OCI-LY3 (cell line): ENCODE measurements at regions not wholly inside any gene's neighbourhood (a gene's known extent, or its start where the extent isn't known, plus 50 kb on each side); places are given as distances from the start of the nearest gene placed in this dataset.

ENCODE experiments used
- H2AFZ ChIP-seq: fragments of 200-600, 300-600 bp; shearing (Covaris generic); 2 replicates; pipeline ENCODE4 v1.6.0; 2014; ENCODE audit warnings: antibody characterized with exemption, low read depth, low read length
- H3K27ac ChIP-seq: fragments of 200-600, 300-600 bp; sonication (generic); 2 replicates; pipeline ENCODE4 v1.5.1; 2014; ENCODE audit warnings: mild to moderate bottlenecking, low read length, moderate library complexity, mixed read lengths
- H3K27me3 ChIP-seq: fragments of 200-600, 300-600 bp; sonication (generic); 2 replicates; pipeline ENCODE4 v1.6.1; 2014; ENCODE audit warnings: low read depth, low read length, mixed read lengths
- H3K36me3 ChIP-seq: fragments of 200-600, 300-600 bp; sonication (generic); replicated peaks from 2 replicates; pipeline ENCODE3; 2014; ENCODE audit warnings: low read depth, low read length, mixed read lengths
- H3K4me1 ChIP-seq: fragments of 300-600, 200-600 bp; sonication (generic); 2 replicates; pipeline ENCODE4 v1.6.1; 2014; ENCODE audit warnings: low read length, mixed read lengths
- H3K4me2 ChIP-seq: fragments of 200-600, 300-600 bp; sonication (generic); 2 replicates; pipeline ENCODE4 v1.6.1; 2014; ENCODE audit warnings: low read length, mixed read lengths
- H3K4me3 ChIP-seq: fragments of 300-600, 200-600 bp; sonication (generic); 2 replicates; pipeline ENCODE4 v1.5.1; 2014; ENCODE audit warnings: antibody characterized with exemption, mild to moderate bottlenecking, low read length, moderate library complexity
- H3K79me2 ChIP-seq: fragments of 300-600, 200-600 bp; shearing (Covaris generic); 2 replicates; pipeline ENCODE4 v1.6.1; 2014; ENCODE audit warnings: mild to moderate bottlenecking, low read length, mixed read lengths
- H3K9ac ChIP-seq: fragments of 300-600, 200-600 bp; shearing (Covaris generic); 2 replicates; pipeline ENCODE4 v1.6.0; 2014; ENCODE audit warnings: mild to moderate bottlenecking, low read length, moderate library complexity
- H3K9me3 ChIP-seq: fragments of 200-600, 300-600 bp; shearing (Covaris generic); 2 replicates; pipeline ENCODE4 v1.6.1; 2014; ENCODE audit warnings: low read length, mixed read lengths; ENCODE audit not compliant: insufficient read depth
- H4K20me1 ChIP-seq: fragments of 200-600, 300-600 bp; sonication (generic); 2 replicates; pipeline ENCODE4 v1.6.1; 2016; ENCODE audit warnings: low read length, mixed read lengths; ENCODE audit not compliant: insufficient read depth
- EZH2phosphoT487 ChIP-seq: fragments of 200-600 bp; shearing (Covaris generic); IDR thresholded peaks from 2 replicates; pipeline ENCODE4 v1.6.1; 2018; ENCODE audit warnings: antibody characterized with exemption, mixed run types, low read depth
- TF ChIP-seq, protein P1 (sequence below): fragments of 200-600, 300-600 bp; sonication (generic); IDR thresholded peaks from 2 replicates; pipeline ENCODE4 v1.5.1; 2014; ENCODE audit warnings: antibody characterized with exemption, low read length, low read depth

DNA sequence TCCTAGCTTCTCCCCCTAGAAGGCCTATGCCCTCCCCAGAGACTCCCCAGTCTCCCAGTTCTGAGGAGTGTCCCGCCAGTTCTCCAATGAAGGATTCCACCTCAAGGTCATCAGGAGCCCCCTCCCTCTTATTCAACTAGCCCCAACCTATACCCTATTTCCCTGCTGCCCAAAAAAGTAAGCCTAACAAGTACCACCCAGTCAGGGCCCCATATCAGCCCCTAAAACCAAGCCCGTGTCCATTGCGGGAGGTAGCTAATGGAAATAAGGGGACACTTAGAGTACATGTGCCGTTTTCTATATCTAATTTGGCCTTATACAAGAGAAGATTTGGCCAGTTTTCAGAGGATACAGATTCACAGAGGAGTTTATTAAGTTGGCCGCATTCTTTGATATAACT is 416.2 kb downstream of the MATN1 start:
- TF ChIP-seq, protein P1, sequence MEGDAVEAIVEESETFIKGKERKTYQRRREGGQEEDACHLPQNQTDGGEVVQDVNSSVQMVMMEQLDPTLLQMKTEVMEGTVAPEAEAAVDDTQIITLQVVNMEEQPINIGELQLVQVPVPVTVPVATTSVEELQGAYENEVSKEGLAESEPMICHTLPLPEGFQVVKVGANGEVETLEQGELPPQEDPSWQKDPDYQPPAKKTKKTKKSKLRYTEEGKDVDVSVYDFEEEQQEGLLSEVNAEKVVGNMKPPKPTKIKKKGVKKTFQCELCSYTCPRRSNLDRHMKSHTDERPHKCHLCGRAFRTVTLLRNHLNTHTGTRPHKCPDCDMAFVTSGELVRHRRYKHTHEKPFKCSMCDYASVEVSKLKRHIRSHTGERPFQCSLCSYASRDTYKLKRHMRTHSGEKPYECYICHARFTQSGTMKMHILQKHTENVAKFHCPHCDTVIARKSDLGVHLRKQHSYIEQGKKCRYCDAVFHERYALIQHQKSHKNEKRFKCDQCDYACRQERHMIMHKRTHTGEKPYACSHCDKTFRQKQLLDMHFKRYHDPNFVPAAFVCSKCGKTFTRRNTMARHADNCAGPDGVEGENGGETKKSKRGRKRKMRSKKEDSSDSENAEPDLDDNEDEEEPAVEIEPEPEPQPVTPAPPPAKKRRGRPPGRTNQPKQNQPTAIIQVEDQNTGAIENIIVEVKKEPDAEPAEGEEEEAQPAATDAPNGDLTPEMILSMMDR: no peak
- no peak for TF ChIP-seq EZH2phosphoT487

DNA sequence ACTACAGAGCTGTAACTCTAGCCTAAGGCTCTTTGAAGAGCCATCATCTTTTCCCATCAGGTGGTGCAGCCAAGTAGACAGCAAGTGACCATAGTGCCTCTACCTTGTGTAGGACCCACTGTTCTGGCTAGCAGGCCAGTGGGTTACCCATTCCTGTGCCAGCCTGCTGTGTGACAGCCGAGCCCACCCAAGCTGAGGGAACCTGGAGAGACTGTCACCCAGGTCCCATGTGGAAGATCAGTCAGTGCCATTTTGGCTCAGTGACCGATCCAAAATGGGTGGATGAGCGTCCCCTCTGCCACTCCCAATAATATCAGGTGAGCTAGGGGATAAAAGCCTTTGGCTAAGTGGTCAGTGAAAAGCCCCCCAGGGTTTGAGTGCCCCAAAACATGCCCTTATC is 417.9 kb downstream of the MATN1 start:
- no peak overlapping the region for H3K4me3 ChIP-seq
- H3K4me2 ChIP-seq: no peak overlapping the region
- H3K27me3 ChIP-seq: no peaks in the 10 kb centered on the region
- H3K79me2 ChIP-seq: no peaks in the 10 kb centered on the region
- H3K36me3 ChIP-seq: no peaks in the 10 kb centered on the region
- H3K9ac ChIP-seq: no peak overlapping the region
- H3K4me1 ChIP-seq: no peaks in the 10 kb centered on the region
- TF ChIP-seq, protein P1: no peak
- no peak for TF ChIP-seq EZH2phosphoT487
- H2AFZ ChIP-seq: no peak overlapping the region
- H3K9me3 ChIP-seq: no peaks in the 10 kb centered on the region
- no peaks in the 10 kb centered on the region for H4K20me1 ChIP-seq
- no peak overlapping the region for H3K27ac ChIP-seq

More for the DNA sequence above, 416.2 kb downstream of the MATN1 start:
- no peak overlapping the region for H2AFZ ChIP-seq
- H3K9ac ChIP-seq: no peak overlapping the region
- H3K36me3 ChIP-seq: no peaks in the 10 kb centered on the region
- no peaks in the 10 kb centered on the region for H3K9me3 ChIP-seq
- no peak overlapping the region for H3K27ac ChIP-seq
- H3K4me2 ChIP-seq: no peak overlapping the region
- H3K27me3 ChIP-seq: no peaks in the 10 kb centered on the region
- H4K20me1 ChIP-seq: no peaks in the 10 kb centered on the region
- H3K4me3 ChIP-seq: no peak overlapping the region
- no peaks in the 10 kb centered on the region for H3K79me2 ChIP-seq
- no peaks in the 10 kb centered on the region for H3K4me1 ChIP-seq

DNA sequence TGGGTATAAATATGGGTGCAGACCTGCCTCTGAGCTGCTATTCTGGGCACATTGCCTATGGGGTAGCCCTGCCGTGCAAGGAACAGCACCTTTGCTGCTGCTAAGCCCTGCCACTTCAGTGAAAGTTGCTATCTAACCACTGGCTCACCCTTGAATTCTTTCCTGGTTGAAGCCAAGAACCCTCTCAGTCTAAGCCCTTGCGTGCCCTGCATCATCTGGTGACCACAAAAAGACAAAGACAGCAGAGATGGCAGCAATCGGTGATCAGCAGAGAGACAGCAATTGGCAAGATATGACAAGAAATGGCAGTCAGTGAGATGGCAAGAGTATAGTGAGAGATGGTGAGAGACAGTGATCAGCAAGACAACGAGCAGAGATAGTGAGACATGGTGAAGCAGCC is 418.3 kb downstream of the MATN1 start:
- no peak overlapping the region for H3K9ac ChIP-seq
- no peak overlapping the region for H3K4me3 ChIP-seq
- H4K20me1 ChIP-seq: no peaks in the 10 kb centered on the region
- no peak overlapping the region for H3K4me2 ChIP-seq
- H3K27ac ChIP-seq: no peak overlapping the region
- TF ChIP-seq, protein P1: no peak
- no peak for TF ChIP-seq EZH2phosphoT487
- H3K79me2 ChIP-seq: no peaks in the 10 kb centered on the region
- H3K27me3 ChIP-seq: no peaks in the 10 kb centered on the region
- H2AFZ ChIP-seq: no peak overlapping the region
- no peaks in the 10 kb centered on the region for H3K9me3 ChIP-seq
- no peaks in the 10 kb centered on the region for H3K36me3 ChIP-seq
- H3K4me1 ChIP-seq: no peaks in the 10 kb centered on the region

DNA sequence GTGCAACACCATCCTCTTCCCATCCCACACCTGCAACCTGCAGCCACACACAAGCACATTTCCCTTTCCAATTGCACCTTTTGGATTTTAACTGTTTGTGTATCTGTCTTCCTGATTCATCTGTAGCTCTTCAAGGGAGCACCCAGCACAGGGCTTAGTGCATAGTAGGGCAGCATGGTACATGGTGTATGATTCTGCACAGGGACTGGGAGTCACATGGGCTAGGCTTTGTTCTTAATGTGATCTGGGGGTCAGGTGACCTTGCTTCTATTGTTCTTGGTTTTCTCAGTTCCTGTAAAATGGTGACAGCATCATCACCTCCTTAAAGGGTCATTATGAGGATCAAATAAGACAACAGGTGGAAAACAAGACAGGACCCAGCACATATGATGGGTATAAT is 419.3 kb downstream of the MATN1 start:
- Histone ChIP-seq H3K9ac (no peak overlapping the region), H2AFZ (no peak overlapping the region), H3K36me3 (no peaks in the 10 kb centered on the region), H3K27me3 (no peaks in the 10 kb centered on the region), H3K4me1 (no peaks in the 10 kb centered on the region), H3K4me2 (no peak overlapping the region), H3K27ac (no peak overlapping the region), H3K9me3 (no peaks in the 10 kb centered on the region), H4K20me1 (no peaks in the 10 kb centered on the region), H3K79me2 (no peaks in the 10 kb centered on the region), H3K4me3 (no peak overlapping the region)
- TF ChIP-seq EZH2phosphoT487: no peak
- TF ChIP-seq, protein P1: no peak
